HL-60 (cell line): ENCODE measurements at regions not wholly inside any gene's neighbourhood (a gene's known extent, or its start where the extent isn't known, plus 50 kb on each side); places are given as distances from the start of the nearest gene placed in this dataset.

Experiments
- DNase-seq, 2 experiments: peaks; one replicate each; pipeline ENCODE4 v3.0.0-alpha.2; 2010 to 2020; ENCODE audit warnings: low read depth in 1 of 2, low spot score in 1 of 2
- H3K27ac ChIP-seq: fragments of 250-450 bp; sonication (Bioruptor Pico); replicated peaks from 2 replicates; pipeline ENCODE4 v1.5.1; 2020; ENCODE audit warnings: mild to moderate bottlenecking, moderate library complexity
- H3K27me3 ChIP-seq: fragments of 250-450 bp; sonication (Bioruptor Pico); 2 replicates; pipeline ENCODE4 v1.5.1; 2021; ENCODE audit warnings: mild to moderate bottlenecking, moderate library complexity; ENCODE audit not compliant: insufficient read depth, poor library complexity, severe bottlenecking
- H3K4me3 ChIP-seq: replicated peaks from 2 replicates; pipeline ENCODE4 v1.5.1; 2011; ENCODE audit warnings: mild to moderate bottlenecking, control low read depth, low read length; ENCODE audit not compliant: insufficient read depth
- CTCF ChIP-seq: IDR thresholded peaks from one replicate; pipeline ENCODE4 v1.5.1; 2011; ENCODE audit warnings: low read length, control low read depth, inconsistent platforms; ENCODE audit not compliant: insufficient read depth
- GABPA ChIP-seq: IDR thresholded peaks from 2 replicates; pipeline ENCODE4 v1.6.1; 2012; ENCODE audit warnings: low read depth
- POLR2AphosphoS5 ChIP-seq: IDR thresholded peaks from 2 replicates; pipeline ENCODE4 v1.6.1; 2012; ENCODE audit warnings: low read depth
- SPI1 ChIP-seq: IDR thresholded peaks from 2 replicates; pipeline ENCODE4 v1.6.1; 2012; ENCODE audit warnings: low read depth, mild to moderate bottlenecking, borderline replicate concordance
- TF ChIP-seq, protein P1 (sequence below): IDR thresholded peaks from 2 replicates; pipeline ENCODE4 v1.6.1; 2012; ENCODE audit warnings: low read depth; ENCODE audit not compliant: insufficient replicate concordance

- TF ChIP-seq GABPA (no peak), SPI1 (no peak), POLR2AphosphoS5 (no peak), CTCF (no peak)
- TF ChIP-seq, protein P1, sequence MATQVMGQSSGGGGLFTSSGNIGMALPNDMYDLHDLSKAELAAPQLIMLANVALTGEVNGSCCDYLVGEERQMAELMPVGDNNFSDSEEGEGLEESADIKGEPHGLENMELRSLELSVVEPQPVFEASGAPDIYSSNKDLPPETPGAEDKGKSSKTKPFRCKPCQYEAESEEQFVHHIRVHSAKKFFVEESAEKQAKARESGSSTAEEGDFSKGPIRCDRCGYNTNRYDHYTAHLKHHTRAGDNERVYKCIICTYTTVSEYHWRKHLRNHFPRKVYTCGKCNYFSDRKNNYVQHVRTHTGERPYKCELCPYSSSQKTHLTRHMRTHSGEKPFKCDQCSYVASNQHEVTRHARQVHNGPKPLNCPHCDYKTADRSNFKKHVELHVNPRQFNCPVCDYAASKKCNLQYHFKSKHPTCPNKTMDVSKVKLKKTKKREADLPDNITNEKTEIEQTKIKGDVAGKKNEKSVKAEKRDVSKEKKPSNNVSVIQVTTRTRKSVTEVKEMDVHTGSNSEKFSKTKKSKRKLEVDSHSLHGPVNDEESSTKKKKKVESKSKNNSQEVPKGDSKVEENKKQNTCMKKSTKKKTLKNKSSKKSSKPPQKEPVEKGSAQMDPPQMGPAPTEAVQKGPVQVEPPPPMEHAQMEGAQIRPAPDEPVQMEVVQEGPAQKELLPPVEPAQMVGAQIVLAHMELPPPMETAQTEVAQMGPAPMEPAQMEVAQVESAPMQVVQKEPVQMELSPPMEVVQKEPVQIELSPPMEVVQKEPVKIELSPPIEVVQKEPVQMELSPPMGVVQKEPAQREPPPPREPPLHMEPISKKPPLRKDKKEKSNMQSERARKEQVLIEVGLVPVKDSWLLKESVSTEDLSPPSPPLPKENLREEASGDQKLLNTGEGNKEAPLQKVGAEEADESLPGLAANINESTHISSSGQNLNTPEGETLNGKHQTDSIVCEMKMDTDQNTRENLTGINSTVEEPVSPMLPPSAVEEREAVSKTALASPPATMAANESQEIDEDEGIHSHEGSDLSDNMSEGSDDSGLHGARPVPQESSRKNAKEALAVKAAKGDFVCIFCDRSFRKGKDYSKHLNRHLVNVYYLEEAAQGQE: no peak
- Histone ChIP-seq H3K27ac (no peak overlapping the region), H3K27me3 (no peaks in the 10 kb centered on the region), H3K4me3 (no peak overlapping the region)
- no peak for DNase-seq
These were observed 72.1 kb upstream of the CTDP1 start for GRCh38 chr18:79607361-79607952.

GRCh38 chr18:79608069-79608468 lies 71.5 kb upstream of the CTDP1 start:
- no peak for DNase-seq
- Histone ChIP-seq H3K27me3 (no peaks in the 10 kb centered on the region), H3K27ac (no peak overlapping the region), H3K4me3 (no peak overlapping the region)
- no peak for TF ChIP-seq SPI1
- no peak for TF ChIP-seq GABPA
- TF ChIP-seq, protein P1: no peak
- no peak for TF ChIP-seq CTCF
- no peak for TF ChIP-seq POLR2AphosphoS5

DNA sequence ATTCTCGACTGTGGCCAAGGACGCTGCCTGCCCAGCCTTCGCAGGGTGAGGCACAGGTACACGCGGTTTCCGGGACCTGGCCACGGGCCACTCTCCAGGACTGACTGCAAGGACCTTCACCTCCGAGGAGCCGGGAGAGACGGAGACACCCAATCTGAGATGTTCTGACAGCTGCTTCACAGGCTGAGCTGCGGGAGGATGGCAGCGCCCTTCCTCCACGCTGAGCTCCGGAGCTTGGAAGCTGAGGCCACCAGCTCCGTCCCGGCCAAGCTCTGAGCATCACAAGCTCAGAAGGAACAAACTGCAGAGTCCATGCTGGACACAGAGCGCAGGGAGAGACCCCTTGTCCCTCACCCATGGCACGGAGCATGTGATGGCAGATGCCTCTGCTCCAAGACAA lies 71.1 kb upstream of the CTDP1 start:
- TF ChIP-seq SPI1: no peak
- TF ChIP-seq, protein P1: no peak
- Histone ChIP-seq H3K27me3 (no peaks in the 10 kb centered on the region), H3K27ac (no peak overlapping the region), H3K4me3 (no peak overlapping the region)
- no peak for DNase-seq

GRCh38 chr18:79608999-79609461 lies 70.6 kb upstream of the CTDP1 start:
- Histone ChIP-seq H3K4me3 (no peak overlapping the region), H3K27me3 (no peaks in the 10 kb centered on the region)
- no peak for DNase-seq

More at GRCh38 chr18:79608999-79609461, 70.6 kb upstream of the CTDP1 start:
- no peak for TF ChIP-seq CTCF
- no peak for TF ChIP-seq SPI1
- TF ChIP-seq POLR2AphosphoS5: no peak
- no peak for TF ChIP-seq GABPA
- TF ChIP-seq, protein P1: no peak
- H3K27ac ChIP-seq: no peak overlapping the region
